GM21381 (cell line): ENCODE measurements at regions not wholly inside any gene's neighbourhood (a gene's known extent, or its start where the extent isn't known, plus 50 kb on each side); places are given as distances from the start of the nearest gene placed in this dataset.
"Not testable (repeated sequence)": the region's sequence is repeated elsewhere in the genome, so short reads cannot be mapped to it uniquely, and the experiment has no call there.

ENCODE experiments used
- ATAC-seq: cut with Tn5 transposase; IDR thresholded peaks from one replicate; pipeline ENCODE4 v1.9.1; 2021; ENCODE audit warnings: mild to moderate bottlenecking, moderate library complexity; ENCODE audit not compliant: unreplicated experiment

GRCh38 chr12:25859976-25860375, 98.5 kb upstream of the RASSF8 start:
- no peak for ATAC-seq

GRCh38 chr12:25861226-25861625, 97.3 kb upstream of the RASSF8 start:
- no peak for ATAC-seq

- ATAC-seq = no peak
These were observed 93.9 kb upstream of the RASSF8 start for GRCh38 chr12:25864306-25865276.

- no peak for ATAC-seq
These were observed 91.7 kb upstream of the RASSF8 start for GRCh38 chr12:25866586-25867378.

GRCh38 chr12:25868193-25868592, 90.3 kb upstream of the RASSF8 start:
- ATAC-seq = no peak

GRCh38 chr12:25872137-25872536, 86.3 kb upstream of the RASSF8 start:
- ATAC-seq = no peak

GRCh38 chr12:25875661-25876060, 82.8 kb upstream of the RASSF8 start:
- no peak for ATAC-seq

- no peak for ATAC-seq
These were observed 82.0 kb upstream of the RASSF8 start for GRCh38 chr12:25876383-25877045.

- no peak for ATAC-seq
These were observed 81.0 kb upstream of the RASSF8 start for GRCh38 chr12:25877446-25877845.

- ATAC-seq = no peak
These were observed 76.2 kb upstream of the RASSF8 start for GRCh38 chr12:25882266-25882665.

GRCh38 chr12:25883026-25883916, 75.2 kb upstream of the RASSF8 start:
- no peak for ATAC-seq

GRCh38 chr12:25884024-25884919, 74.2 kb upstream of the RASSF8 start:
- no peak for ATAC-seq

- ATAC-seq = no peak
These were observed 73.6 kb upstream of the RASSF8 start for GRCh38 chr12:25884920-25885234.

GRCh38 chr12:25886396-25886795, 72.1 kb upstream of the RASSF8 start:
- ATAC-seq = no peak

GRCh38 chr12:25887367-25887766, 71.1 kb upstream of the RASSF8 start:
- no peak for ATAC-seq

- no peak for ATAC-seq
These were observed 69.3 kb upstream of the RASSF8 start for GRCh38 chr12:25889185-25889584.

GRCh38 chr12:25891095-25891494, 67.4 kb upstream of the RASSF8 start:
- not testable (repeated sequence) for ATAC-seq

GRCh38 chr12:25894759-25895158, 63.7 kb upstream of the RASSF8 start:
- no peak for ATAC-seq

- ATAC-seq = no peak
These were observed 61.5 kb upstream of the RASSF8 start for GRCh38 chr12:25896981-25897380.
